C4-2B (cell line): ENCODE measurements at regions not wholly inside any gene's neighbourhood (a gene's known extent, or its start where the extent isn't known, plus 50 kb on each side); places are given as distances from the start of the nearest gene placed in this dataset.

ENCODE experiments used
- CTCF ChIP-seq: fragments of 450-650 bp; conservative IDR thresholded peaks from 2 replicates; pipeline ENCODE4 v1.5.1; 2017; ENCODE audit warnings: mild to moderate bottlenecking
- ZFX ChIP-seq: fragments of 450-650 bp; IDR thresholded peaks from 2 replicates; pipeline ENCODE4 v1.6.1; 2017

GRCh38 chr10:62662486-62662885, 142.0 kb upstream of the ADO start:
- TF ChIP-seq CTCF = no peak
- no peak for TF ChIP-seq ZFX
